Thoracic aorta (tissue), 2 donors: ENCODE measurements at regions not wholly inside any gene's neighbourhood (a gene's known extent, or its start where the extent isn't known, plus 50 kb on each side); places are given as distances from the start of the nearest gene placed in this dataset.

Experiments used
- ATAC-seq: fragments of 150-250 bp; one replicate; pipeline ENCODE4 v1.8.0; 2017; ENCODE audit warnings: low read depth; ENCODE audit not compliant: insufficient number of reproducible peaks, low FRiP score
- DNase-seq: peaks from one replicate; pipeline ENCODE4 v3.0.0-alpha.2; 2020; ENCODE audit warnings: low spot score
- H3K27ac ChIP-seq, 2 donors: fragments of 200-600 bp; sonication (generic); 1 replicate in 1 of 2; 2 replicates in 1 of 2; pipeline ENCODE4 v1.5.1; 2016; ENCODE audit warnings: mild to moderate bottlenecking in 2 of 2, moderate library complexity in 2 of 2
- H3K27me3 ChIP-seq: fragments of 200-600 bp; sonication (generic); replicated peaks from 2 replicates; pipeline ENCODE4 v1.6.0; 2016; ENCODE audit warnings: mild to moderate bottlenecking; ENCODE audit not compliant: insufficient read depth
- H3K36me3 ChIP-seq: fragments of 200-600 bp; sonication (generic); one replicate; pipeline ENCODE4 v1.5.1; 2016
- H3K4me1 ChIP-seq, 2 donors: fragments of 200-600 bp; sonication (generic); 1 replicate in 1 of 2; 2 replicates in 1 of 2; pipeline versions ENCODE4 v1.5.1 to v1.6.0; 2016; ENCODE audit warnings: low read depth in 2 of 2, mild to moderate bottlenecking in 1 of 2; ENCODE audit not compliant: control insufficient read depth in 1 of 2
- H3K4me3 ChIP-seq: fragments of 200-600 bp; sonication (generic); 2 replicates; pipeline ENCODE4 v1.5.1; 2016; ENCODE audit warnings: mild to moderate bottlenecking
- H3K9me3 ChIP-seq: fragments of 200-600 bp; sonication (generic); 2 replicates; pipeline ENCODE4 v1.5.1; 2016
- CTCF ChIP-seq: fragments of 200-600 bp; sonication (generic); IDR thresholded peaks from one replicate; pipeline ENCODE4 v1.5.1; 2019; ENCODE audit warnings: antibody characterized with exemption

GRCh38 chr20:7379621-7380220 is 560.5 kb downstream of the HAO1 start:
- Histone ChIP-seq H3K4me3 (no peak overlapping the region), H3K4me1 (no peaks in the 10 kb centered on the region), H3K36me3 (no peaks in the 10 kb centered on the region), H3K27ac (no peak overlapping the region), H3K9me3 (no peaks in the 10 kb centered on the region), H3K27me3 (no peaks in the 10 kb centered on the region)
- TF ChIP-seq CTCF = no peak
- ATAC-seq (no peak), DNase-seq (no peak)

- Histone ChIP-seq H3K27ac (no peak overlapping the region), H3K9me3 (no peaks in the 10 kb centered on the region), H3K4me1 (no peaks in the 10 kb centered on the region), H3K27me3 (no peaks in the 10 kb centered on the region), H3K4me3 (no peak overlapping the region), H3K36me3 (no peaks in the 10 kb centered on the region)
- ATAC-seq (no peak), DNase-seq (no peak)
- no peak for TF ChIP-seq CTCF
Measured at GRCh38 chr20:7383216-7383615, 557.0 kb downstream of the HAO1 start.

- no peaks in the 10 kb centered on the region for H3K4me1 ChIP-seq
- H3K9me3 ChIP-seq = no peaks in the 10 kb centered on the region
- H3K27ac ChIP-seq = no peak overlapping the region
- ATAC-seq = no peak
- no peaks in the 10 kb centered on the region for H3K27me3 ChIP-seq
- no peak overlapping the region for H3K4me3 ChIP-seq
- DNase-seq = no peak
- H3K36me3 ChIP-seq = no peaks in the 10 kb centered on the region
- no peak for TF ChIP-seq CTCF
Measured at GRCh38 chr20:7387638-7388193, 552.5 kb downstream of the HAO1 start.

DNA sequence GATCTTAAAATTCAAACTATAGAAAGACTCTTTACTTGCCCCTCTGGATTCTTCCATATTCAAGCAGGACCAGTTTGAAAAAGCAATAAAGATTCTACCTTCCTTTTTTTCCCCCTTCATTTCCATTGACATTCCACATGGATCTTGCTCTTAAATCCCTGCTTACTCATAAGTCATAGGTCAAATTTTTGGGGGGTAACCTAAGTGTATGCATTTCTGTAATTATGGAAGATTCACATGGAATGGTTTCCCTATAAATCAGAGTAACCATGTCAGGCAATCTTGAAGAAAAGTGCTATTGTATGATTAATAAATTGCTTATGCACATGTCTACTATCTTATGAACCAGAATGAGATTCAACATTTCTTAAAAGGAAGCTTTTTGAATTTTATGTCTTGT is 551.0 kb downstream of the HAO1 start:
- no peak overlapping the region for H3K27ac ChIP-seq
- no peak overlapping the region for H3K4me3 ChIP-seq
- ATAC-seq = no peak
- H3K27me3 ChIP-seq = no peaks in the 10 kb centered on the region
- TF ChIP-seq CTCF = no peak
- no peaks in the 10 kb centered on the region for H3K36me3 ChIP-seq
- H3K9me3 ChIP-seq = no peaks in the 10 kb centered on the region
- DNase-seq = no peak
- H3K4me1 ChIP-seq = no peaks in the 10 kb centered on the region

DNA sequence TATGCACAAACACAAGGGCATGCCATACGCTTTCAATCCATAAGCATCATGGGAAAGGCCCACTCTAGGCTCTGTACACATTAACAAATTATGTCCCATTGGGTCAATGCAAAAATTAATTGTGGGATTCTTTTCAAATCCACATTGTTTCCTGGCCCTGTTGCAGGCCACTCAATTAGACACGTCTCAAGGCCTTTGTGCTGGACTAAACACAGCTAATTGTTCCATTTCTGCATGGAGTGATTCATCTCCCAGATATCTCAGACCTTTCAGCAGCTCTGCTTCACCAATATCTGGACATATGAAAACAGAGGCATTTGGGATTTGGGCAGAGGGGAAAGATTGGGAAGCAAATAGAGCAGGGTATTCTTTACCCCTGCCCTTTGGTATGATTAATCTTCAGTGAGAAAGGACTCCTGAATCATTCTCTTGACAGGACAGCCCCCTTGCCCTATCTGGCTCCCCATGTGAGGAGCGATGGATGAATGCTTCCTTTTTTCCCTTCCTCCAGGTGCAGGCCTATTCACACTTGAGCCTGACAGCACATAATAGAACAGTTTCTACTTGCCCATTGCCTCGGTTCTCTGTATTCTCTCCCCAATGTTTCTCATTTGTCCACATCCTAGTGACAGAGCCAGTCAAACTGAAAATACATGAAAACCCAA is 547.6 kb downstream of the HAO1 start:
- Histone ChIP-seq H3K4me3 (no peak overlapping the region), H3K36me3 (no peaks in the 10 kb centered on the region), H3K27ac (no peak overlapping the region), H3K27me3 (no peaks in the 10 kb centered on the region), H3K9me3 (no peaks in the 10 kb centered on the region), H3K4me1 (no peaks in the 10 kb centered on the region)
- ATAC-seq = no peak
- DNase-seq = no peak
- no peak for TF ChIP-seq CTCF
